HCT116 (cell line): ENCODE measurements at regions not wholly inside any gene's neighbourhood (a gene's known extent, or its start where the extent isn't known, plus 50 kb on each side); places are given as distances from the start of the nearest gene placed in this dataset.

ENCODE experiments used
- ATAC-seq: fragments of 200-7000 bp; cut with Tn5 transposase; 2 replicates; pipeline ENCODE4 v1.9.1; 2020; ENCODE audit warnings: mild to moderate bottlenecking, moderate library complexity
- BruUV-seq: library from RNA; stranded (reverse); fragments of 400-500 nt; replicated peaks from 2 replicates; lab custom pipeline; 2021; lab: Mats Ljungman, UMichigan
- CTCF ChIA-PET: fragments of 300-600 bp; sonication (Branson Sonifier 250); formaldehyde crosslinking; loops from one replicate; lab custom pipeline; 2021; ENCODE audit warnings: antibody characterized with exemption; lab: Charles Lee
- POLR2A ChIA-PET: fragments of 300-600, 350-600 bp; sonication (Branson Sonifier 250); formaldehyde crosslinking; loops from one replicate; lab custom pipeline; 2021; ENCODE audit warnings: antibody characterized with exemption; lab: Charles Lee
- RAD21 ChIA-PET, 2 experiments: fragments of 300-600 bp; sonication (Branson Sonifier 250); formaldehyde crosslinking; loops; one replicate each; lab custom pipeline; 2023; ENCODE audit warnings: low total read pairs in 2 of 2; ENCODE audit not compliant: uncharacterized antibody in 2 of 2, unreplicated experiment in 2 of 2, low non-redundant PET in 1 of 2; lab: Charles Lee
- DNase-seq: peaks from one replicate; pipeline ENCODE4 v3.0.0-alpha.2; 2010; ENCODE audit warnings: low read depth, low spot score
- H2AFZ ChIP-seq: fragments of 200-600 bp; shearing (Covaris generic), sonication (generic); 2 replicates; pipeline ENCODE4 v1.6.1; 2017; ENCODE audit warnings: low read depth, mixed run types, mixed read lengths, antibody characterized with exemption, low read length; ENCODE audit not compliant: poor library complexity, severe bottlenecking
- H3K27ac ChIP-seq: 2 replicates; pipeline ENCODE4 v1.5.1; 2012; ENCODE audit warnings: low read depth, low read length
- H3K27me3 ChIP-seq: fragments of 200-600 bp; sonication (generic); 2 replicates; pipeline ENCODE4 v1.6.1; 2016; ENCODE audit warnings: mixed run types, low read length, mixed read lengths; ENCODE audit not compliant: insufficient read depth
- H3K36me3 ChIP-seq, 2 experiments: fragments of 200-500 bp in 1 of 2; fragments of 200-600 bp in 1 of 2; sonication (Bioruptor generic) in 1 of 2; sonication (generic) in 1 of 2; 2 replicates each; pipeline versions ENCODE4 v1.5.1 to v1.6.1; 2014 to 2016; ENCODE audit warnings: low read length in 2 of 2, inconsistent platforms in 1 of 2, mixed read lengths in 1 of 2, mixed run types in 1 of 2; ENCODE audit not compliant: insufficient read depth in 2 of 2, control insufficient read depth in 1 of 2
- H3K4me1 ChIP-seq, 2 experiments: fragments of 200-600 bp in 1 of 2; sonication (generic) in 1 of 2; 2 replicates each; pipeline versions ENCODE4 v1.5.1 to v1.6.1; 2012 to 2017; ENCODE audit warnings: low read length in 2 of 2, inconsistent platforms in 1 of 2, mild to moderate bottlenecking in 1 of 2, mixed read lengths in 1 of 2, mixed run types in 1 of 2, moderate library complexity in 1 of 2; ENCODE audit not compliant: insufficient read depth in 2 of 2, control insufficient read depth in 1 of 2
- H3K4me2 ChIP-seq: fragments of 200-600 bp; sonication (generic); 2 replicates; pipeline ENCODE4 v1.6.1; 2017; ENCODE audit warnings: mixed run types, low read length, mixed read lengths
- H3K4me3 ChIP-seq, 2 experiments: fragments of 200-600 bp in 1 of 2; sonication (generic) in 1 of 2; replicated peaks in 1 of 2; 2 replicates each; pipeline ENCODE4 v1.5.1; 2011 to 2016; ENCODE audit warnings: low read length in 2 of 2, control low read depth in 1 of 2, low read depth in 1 of 2, mild to moderate bottlenecking in 1 of 2, mixed read lengths in 1 of 2, mixed run types in 1 of 2
- H3K79me2 ChIP-seq: fragments of 200-600 bp; sonication (generic); 2 replicates; pipeline ENCODE4 v1.6.1; 2017; ENCODE audit warnings: mild to moderate bottlenecking, mixed run types, low read length, moderate library complexity, mixed read lengths; ENCODE audit not compliant: insufficient read depth
- H3K9ac ChIP-seq: fragments of 200-600 bp; sonication (generic); 2 replicates; pipeline ENCODE4 v1.6.1; 2016; ENCODE audit warnings: low read length, mixed read lengths
- H3K9me2 ChIP-seq: fragments of 200-600 bp; sonication (generic), shearing (Covaris generic); 2 replicates; pipeline ENCODE4 v1.6.1; 2017; ENCODE audit warnings: mixed run types, mild to moderate bottlenecking, moderate library complexity; ENCODE audit not compliant: insufficient read depth
- H3K9me3 ChIP-seq, 2 experiments: fragments of 200-500 bp in 1 of 2; fragments of 200-600 bp in 1 of 2; sonication (Bioruptor generic) in 1 of 2; sonication (generic) in 1 of 2; 2 replicates each; pipeline ENCODE4 v1.6.1; 2014 to 2017; ENCODE audit warnings: low read length in 2 of 2, mixed read lengths in 2 of 2, inconsistent platforms in 1 of 2, low read depth in 1 of 2, mild to moderate bottlenecking in 1 of 2, mixed run types in 1 of 2, moderate library complexity in 1 of 2; ENCODE audit not compliant: control insufficient read depth in 1 of 2, insufficient read depth in 1 of 2
- H4K20me1 ChIP-seq: fragments of 200-600 bp; sonication (generic), shearing (Covaris generic); 2 replicates; pipeline ENCODE4 v1.6.1; 2017; ENCODE audit warnings: mixed run types, mild to moderate bottlenecking, moderate library complexity; ENCODE audit not compliant: insufficient read depth
- CBX3 ChIP-seq: IDR thresholded peaks from 2 replicates; pipeline ENCODE4 v1.6.1; 2012; ENCODE audit warnings: low read depth
- CEBPB ChIP-seq: IDR thresholded peaks from 2 replicates; pipeline ENCODE4 v1.6.1; 2012; ENCODE audit warnings: low read depth
- CTCF ChIP-seq, 3 experiments: fragments of 200-600 bp in 1 of 3; sonication (generic) in 1 of 3; IDR thresholded peaks in 2 of 3; conservative IDR thresholded peaks in 1 of 3; 2 replicates each; pipeline ENCODE4 v1.5.1; 2012 to 2017; ENCODE audit warnings: low read depth in 2 of 3, low read length in 2 of 3, antibody characterized with exemption in 1 of 3, borderline replicate concordance in 1 of 3, control low read depth in 1 of 3, mild to moderate bottlenecking in 1 of 3, mixed read lengths in 1 of 3, mixed run types in 1 of 3, moderate library complexity in 1 of 3; ENCODE audit not compliant: insufficient read depth in 1 of 3
- EGR1 ChIP-seq: IDR thresholded peaks from 2 replicates; pipeline ENCODE4 v1.6.1; 2012; ENCODE audit warnings: low read depth
- ELF1 ChIP-seq: IDR thresholded peaks from 2 replicates; pipeline ENCODE4 v1.6.1; 2012; ENCODE audit warnings: low read depth, borderline replicate concordance
- EZH2 ChIP-seq: fragments of 200-600 bp; sonication (generic); IDR thresholded peaks from 2 replicates; pipeline ENCODE4 v1.6.1; 2017; ENCODE audit warnings: antibody characterized with exemption, mixed run types
- EZH2phosphoT487 ChIP-seq: fragments of 200-600 bp; IDR thresholded peaks from 2 replicates; pipeline ENCODE4 v1.6.1; 2018; ENCODE audit warnings: antibody characterized with exemption, borderline replicate concordance
- FOSL1 ChIP-seq: IDR thresholded peaks from 2 replicates; pipeline ENCODE4 v1.6.1; 2012; ENCODE audit warnings: low read depth
- JUND ChIP-seq: IDR thresholded peaks from 2 replicates; pipeline ENCODE4 v1.6.1; 2012
- MAX ChIP-seq: IDR thresholded peaks from 2 replicates; pipeline ENCODE4 v1.6.1; 2012
- POLR2A ChIP-seq: IDR thresholded peaks from 2 replicates; pipeline ENCODE4 v1.7.0; 2011; ENCODE audit warnings: borderline replicate concordance; ENCODE audit not compliant: insufficient read depth, insufficient read length; ENCODE audit errors: extremely low read depth
- POLR2AphosphoS5 ChIP-seq: IDR thresholded peaks from 2 replicates; pipeline ENCODE4 v1.6.1; 2011; ENCODE audit warnings: mild to moderate bottlenecking, low read depth, low read length, moderate library complexity
- SIN3A ChIP-seq: IDR thresholded peaks from 2 replicates; pipeline ENCODE4 v1.6.1; 2012; ENCODE audit warnings: low read depth
- SP1 ChIP-seq: IDR thresholded peaks from 2 replicates; pipeline ENCODE4 v1.6.1; 2012; ENCODE audit warnings: low read depth
- SRF ChIP-seq: IDR thresholded peaks from 2 replicates; pipeline ENCODE4 v1.6.1; 2012; ENCODE audit warnings: low read depth
- ZBTB33 ChIP-seq: IDR thresholded peaks from 2 replicates; pipeline ENCODE4 v1.6.1; 2011; ENCODE audit warnings: mild to moderate bottlenecking, low read length, moderate library complexity; ENCODE audit not compliant: insufficient replicate concordance; ENCODE audit errors: extremely low read depth
- ZNF274 ChIP-seq: fragments of 200-500 bp; sonication (Bioruptor generic); IDR thresholded peaks from 2 replicates; pipeline ENCODE4 v1.6.1; 2014; ENCODE audit warnings: mild to moderate bottlenecking, low read depth, low read length, inconsistent platforms
- intact Hi-C: fragments of 100-400 bp; cut with micrococcal nuclease; formaldehyde crosslinking; loops from 2 replicates; pipeline ENCODE4 v1.10.0; 2022

GRCh38 chr5:92003806-92004205, 620.7 kb upstream of the ARRDC3 start:
- TF ChIP-seq JUND (no peak), CBX3 (no peak), POLR2A (no peak), CTCF (IDR thresholded peaks at IDR 0.05 in 2 of 3, conservative IDR thresholded peaks at IDR 0.05 in 1 of 3; ENCODE audit: borderline replicate concordance in 1 of 3, insufficient read depth in 1 of 3, low read depth in 2 of 3, low read length in 2 of 3) (no peak), SP1 (no peak), EZH2phosphoT487 (no peak), ZNF274 (no peak), SRF (no peak), EGR1 (no peak), FOSL1 (no peak), EZH2 (no peak), ZBTB33 (no peak), POLR2AphosphoS5 (no peak), CEBPB (no peak), ELF1 (no peak), SIN3A (no peak), MAX (no peak)
- Histone ChIP-seq H3K9me2 (no peaks in the 10 kb centered on the region), H3K4me3 (no peak overlapping the region), H3K4me2 (no peak overlapping the region), H4K20me1 (no peaks in the 10 kb centered on the region), H3K79me2 (no peaks in the 10 kb centered on the region), H3K9ac (no peak overlapping the region), H3K27ac (no peak overlapping the region), H3K4me1 (no peaks in the 10 kb centered on the region), H2AFZ (peak overlapping the region; percentile 67), H3K27me3 (no peaks in the 10 kb centered on the region), H3K9me3 (no peaks in the 10 kb centered on the region), H3K36me3 (no peaks in the 10 kb centered on the region)
- ATAC-seq (no peak), DNase-seq (no peak)
- ChIA-PET POLR2A (no interaction called here), RAD21 (no interaction called here), CTCF (no interaction called here)
- BruUV-seq: no TSS peak
- intact Hi-C loops: no loop called here
